Psoas muscle (tissue), 7 donors: ENCODE measurements at regions not wholly inside any gene's neighbourhood (a gene's known extent, or its start where the extent isn't known, plus 50 kb on each side); places are given as distances from the start of the nearest gene placed in this dataset.

Experiments used
- ATAC-seq, 4 donors: fragments of 200-7000 bp; cut with Tn5 transposase; one replicate each; pipeline ENCODE4 v1.9.1; 2020; ENCODE audit warnings: moderate library complexity in 3 of 4, mild to moderate bottlenecking in 2 of 4
- DNase-seq, 2 donors: peaks; one replicate each; pipeline ENCODE4 v3.0.0-alpha.2; 2020
- H3K27ac ChIP-seq: fragments of 200-600 bp; one replicate; pipeline ENCODE4 v1.8.0; 2022
- H3K27me3 ChIP-seq, 3 donors: fragments of 200-600 bp in 1 of 3; one replicate each; pipeline versions ENCODE4 v1.6.1 to v1.8.0; 2013 to 2022; ENCODE audit warnings: low read length in 2 of 3, mild to moderate bottlenecking in 2 of 3, moderate library complexity in 1 of 3; ENCODE audit not compliant: insufficient read depth in 3 of 3
- H3K36me3 ChIP-seq, 2 donors: fragments of 200-600 bp in 1 of 2; one replicate each; pipeline versions ENCODE4 v1.6.1 to v1.8.0; 2013 to 2022; ENCODE audit warnings: low read depth in 1 of 2, mild to moderate bottlenecking in 1 of 2, moderate library complexity in 1 of 2; ENCODE audit not compliant: insufficient read depth in 1 of 2
- H3K4me1 ChIP-seq: fragments of 200-600 bp; one replicate; pipeline ENCODE4 v1.8.0; 2022
- H3K4me3 ChIP-seq: fragments of 200-600 bp; one replicate; pipeline ENCODE4 v1.8.0; 2022; ENCODE audit warnings: mild to moderate bottlenecking
- H3K9me3 ChIP-seq: fragments of 200-600 bp; one replicate; pipeline ENCODE4 v1.8.0; 2022
- WGBS, 3 donors: extraction: QIAGEN DNeasy Blood & Tissue Kit; methylation state at CpG; one replicate each; pipeline versions ENCODE4 v1.1.6 to v1.1.7; 2013; 5-methylcytosine and 5-hydroxymethylcytosine counted together
- intact Hi-C, 2 donors: fragments of 100-400 bp; cut with DNase I; formaldehyde crosslinking; loops; one replicate each; pipeline versions ENCODE4 v1.11.0 to v1.14.2; 2022
- TF ChIP-seq, protein P1 (sequence below): fragments of 200-600 bp; IDR thresholded peaks from one replicate; pipeline ENCODE4 v1.8.0; 2022; ENCODE audit warnings: antibody characterized with exemption
- donor health status: healthy with polysubstance abuse.
- donor health status: DM: no; HTN: no; CAD: no; lungs with moderate emphysema.
- donor health status: Bipolar disorder and iron deficiency.
- donor health status: healthy.
- donor health status: DM: yes; HTN: yes; CAD: no.
- donor health status: DM: no; HTN: no; CAD: no.
- donor health status: DM: yes; HTN: yes; CAD: no.

DNA sequence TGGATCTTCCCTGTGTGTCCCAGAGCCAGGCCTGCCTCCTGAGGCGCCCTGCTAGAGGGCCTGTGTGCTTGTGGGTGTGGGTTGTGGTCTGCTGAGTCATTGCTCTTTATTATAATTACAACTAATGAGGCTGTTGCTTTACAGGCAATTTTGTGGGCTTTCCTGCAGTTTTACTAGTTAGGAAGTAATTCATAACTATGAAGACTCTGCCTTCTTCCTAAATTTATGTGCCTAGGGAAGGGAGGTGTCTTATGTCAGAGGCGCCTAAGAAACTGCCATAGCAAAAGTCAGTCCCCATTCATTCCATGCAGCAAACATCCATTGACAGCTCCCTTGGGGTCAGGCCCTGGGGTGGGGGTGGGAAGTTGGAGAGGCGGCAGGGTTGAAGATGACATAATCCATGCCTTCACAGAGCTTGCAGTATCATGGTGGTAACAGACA, 359.2 kb downstream of the IDS start:
- no peak for ATAC-seq
- Histone ChIP-seq H3K4me3 (no peak overlapping the region), H3K4me1 (no peaks in the 10 kb centered on the region), H3K27me3 (no peaks in the 10 kb centered on the region), H3K36me3 (no peaks in the 10 kb centered on the region), H3K27ac (no peak overlapping the region), H3K9me3 (peaks cover 4% of the 10 kb centered on the region)
- TF ChIP-seq, protein P1, sequence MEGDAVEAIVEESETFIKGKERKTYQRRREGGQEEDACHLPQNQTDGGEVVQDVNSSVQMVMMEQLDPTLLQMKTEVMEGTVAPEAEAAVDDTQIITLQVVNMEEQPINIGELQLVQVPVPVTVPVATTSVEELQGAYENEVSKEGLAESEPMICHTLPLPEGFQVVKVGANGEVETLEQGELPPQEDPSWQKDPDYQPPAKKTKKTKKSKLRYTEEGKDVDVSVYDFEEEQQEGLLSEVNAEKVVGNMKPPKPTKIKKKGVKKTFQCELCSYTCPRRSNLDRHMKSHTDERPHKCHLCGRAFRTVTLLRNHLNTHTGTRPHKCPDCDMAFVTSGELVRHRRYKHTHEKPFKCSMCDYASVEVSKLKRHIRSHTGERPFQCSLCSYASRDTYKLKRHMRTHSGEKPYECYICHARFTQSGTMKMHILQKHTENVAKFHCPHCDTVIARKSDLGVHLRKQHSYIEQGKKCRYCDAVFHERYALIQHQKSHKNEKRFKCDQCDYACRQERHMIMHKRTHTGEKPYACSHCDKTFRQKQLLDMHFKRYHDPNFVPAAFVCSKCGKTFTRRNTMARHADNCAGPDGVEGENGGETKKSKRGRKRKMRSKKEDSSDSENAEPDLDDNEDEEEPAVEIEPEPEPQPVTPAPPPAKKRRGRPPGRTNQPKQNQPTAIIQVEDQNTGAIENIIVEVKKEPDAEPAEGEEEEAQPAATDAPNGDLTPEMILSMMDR = no peak
- WGBS, 3 donors = 59 to 70% (median 64%) methylated on average over 3 of the region's 3 CpGs
- no peak for DNase-seq
- intact Hi-C loops = no loop called here

DNA sequence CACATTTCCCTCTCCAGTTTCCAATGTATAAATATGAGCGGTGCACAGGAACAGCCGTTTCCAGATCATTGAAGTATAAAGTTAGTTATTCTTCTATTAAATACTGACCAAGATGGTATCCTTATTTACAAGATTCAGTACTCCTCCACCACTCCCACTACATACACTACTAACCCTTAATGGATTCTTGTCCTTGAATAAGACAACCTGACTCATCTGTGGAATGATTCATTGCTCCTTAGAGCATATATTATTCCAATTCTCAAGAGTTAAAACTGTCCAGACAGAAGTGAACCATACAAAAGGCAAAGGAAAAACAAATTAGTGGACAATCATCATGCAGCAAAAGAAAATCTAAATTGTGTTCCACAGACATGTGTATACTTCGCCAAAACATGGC, 373.3 kb downstream of the IDS start:
- WGBS, 3 donors = 61 to 65% (median 63%) methylated on average over 3 of the region's 3 CpGs
- no peak for ATAC-seq

DNA sequence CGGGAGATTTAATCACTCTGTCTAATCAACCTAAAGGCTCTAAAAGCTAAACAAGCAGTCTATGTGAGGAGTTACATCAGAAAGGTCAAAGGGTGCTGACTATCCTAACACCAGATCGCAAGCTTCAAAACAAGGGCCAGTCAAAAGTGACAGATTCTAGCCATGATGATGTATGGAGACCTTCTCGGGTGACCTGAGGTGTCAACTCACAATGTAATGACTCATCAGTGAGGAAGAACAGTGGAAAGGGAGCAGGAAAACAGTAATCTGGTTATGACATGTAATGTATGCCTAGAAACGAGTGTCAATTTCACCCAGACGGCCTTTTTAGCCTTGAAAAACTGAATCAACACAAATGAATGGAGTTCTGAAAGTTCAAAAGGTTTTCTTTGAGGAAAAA, 375.3 kb downstream of the IDS start:
- DNase-seq (no peak), ATAC-seq (no peak)
- Histone ChIP-seq H3K9me3 (no peaks in the 10 kb centered on the region), H3K4me3 (no peak overlapping the region), H3K27ac (no peak overlapping the region), H3K36me3 (no peaks in the 10 kb centered on the region), H3K4me1 (no peaks in the 10 kb centered on the region), H3K27me3 (no peaks in the 10 kb centered on the region)
- WGBS, 3 donors = 27 to 33% (median 32%) methylated on average over 5 of the region's 5 CpGs
- TF ChIP-seq, protein P1 = no peak
- intact Hi-C loops = no loop called here

More for the DNA sequence above, 373.3 kb downstream of the IDS start:
- H3K27me3 ChIP-seq = no peaks in the 10 kb centered on the region
- no peak for DNase-seq
- H3K36me3 ChIP-seq = no peaks in the 10 kb centered on the region
- H3K9me3 ChIP-seq = no peaks in the 10 kb centered on the region
- TF ChIP-seq, protein P1 = no peak
- H3K27ac ChIP-seq = no peak overlapping the region
- H3K4me3 ChIP-seq = no peak overlapping the region
- intact Hi-C loops = no loop called here
- no peaks in the 10 kb centered on the region for H3K4me1 ChIP-seq

DNA sequence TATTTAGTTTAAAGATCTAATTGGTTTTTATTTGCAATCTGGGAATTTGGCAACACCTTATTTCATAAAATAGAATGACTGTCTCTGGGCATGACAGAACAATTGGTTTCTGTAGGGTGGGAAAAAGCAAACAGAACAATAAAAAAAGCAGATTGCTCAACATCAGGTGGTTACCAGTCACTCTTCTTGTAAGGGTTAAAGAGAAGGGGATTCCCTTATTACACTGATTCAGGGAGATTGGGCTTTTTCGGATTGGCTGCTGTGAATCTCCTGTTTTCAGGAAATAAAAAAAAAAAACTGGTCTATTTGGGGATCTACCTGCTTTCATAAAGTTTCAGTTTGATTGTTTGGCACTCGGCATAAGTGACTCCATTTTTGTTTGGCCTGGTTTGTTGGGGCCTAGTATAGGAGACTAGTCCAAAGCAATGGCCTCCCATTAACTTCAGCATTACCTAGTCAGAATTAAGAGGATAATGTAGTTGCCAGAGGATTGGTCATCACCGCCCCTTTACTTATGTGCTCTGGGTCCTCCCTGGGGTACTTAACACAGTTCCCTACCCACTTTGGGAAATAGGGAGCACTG, 380.5 kb downstream of the IDS start:
- Histone ChIP-seq H3K27ac (no peak overlapping the region), H3K9me3 (no peaks in the 10 kb centered on the region), H3K36me3 (no peaks in the 10 kb centered on the region), H3K27me3 (no peaks in the 10 kb centered on the region), H3K4me1 (no peaks in the 10 kb centered on the region), H3K4me3 (no peak overlapping the region)
- TF ChIP-seq, protein P1 = no peak
- WGBS, 3 donors = 75 to 90% (median 85%) methylated on average over 3 of the region's 3 CpGs
- intact Hi-C loops = no loop called here
- DNase-seq = no peak
- no peak for ATAC-seq
